CD4-positive, alpha-beta T cell treated with Interleukin-6 at 100 ng/mL for 8 hours (primary cell): ENCODE measurements at regions not wholly inside any gene's neighbourhood (a gene's known extent, or its start where the extent isn't known, plus 50 kb on each side); places are given as distances from the start of the nearest gene placed in this dataset.

Source experiments
- DNase-seq: peaks from one replicate; pipeline ENCODE4 v3.0.0-alpha.2; 2020; ENCODE audit warnings: mixed read lengths, low spot score

GRCh38 chr4:166635367-166635766 lies 598.9 kb downstream of the SPOCK3 start:
- DNase-seq = no peak

- DNase-seq = no peak
These were observed 596.5 kb downstream of the SPOCK3 start for GRCh38 chr4:166637816-166638215.

- DNase-seq = no peak
These were observed 579.1 kb downstream of the SPOCK3 start for GRCh38 chr4:166655231-166655630.

GRCh38 chr4:166655705-166656104 lies 578.6 kb downstream of the SPOCK3 start:
- no peak for DNase-seq

- DNase-seq = no peak
These were observed 577.0 kb downstream of the SPOCK3 start for GRCh38 chr4:166657261-166657660.

- DNase-seq = no peak
These were observed 575.7 kb downstream of the SPOCK3 start for GRCh38 chr4:166658585-166658984.

GRCh38 chr4:166662266-166662843 lies 571.9 kb downstream of the SPOCK3 start:
- DNase-seq = no peak

- DNase-seq = no peak
These were observed 564.0 kb downstream of the SPOCK3 start for GRCh38 chr4:166670341-166670740.

DNA sequence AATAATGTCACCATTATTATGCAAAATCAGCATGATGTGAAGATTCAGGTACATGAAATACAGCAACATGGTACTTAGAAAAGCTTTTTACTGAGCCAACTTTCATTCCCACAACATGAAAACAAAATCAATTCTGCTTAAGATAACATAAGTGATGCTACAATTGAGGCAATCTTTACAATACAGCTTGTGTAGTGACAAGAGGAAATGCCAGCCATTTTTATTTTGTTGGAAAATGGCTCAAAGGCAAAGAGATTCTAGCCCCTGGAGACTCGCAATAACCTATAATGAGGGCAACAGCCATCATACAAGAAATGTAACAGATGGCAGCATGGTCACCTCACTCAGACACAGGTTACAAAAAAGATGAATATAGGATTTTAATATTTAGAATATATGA lies 560.4 kb downstream of the SPOCK3 start:
- DNase-seq = no peak

DNA sequence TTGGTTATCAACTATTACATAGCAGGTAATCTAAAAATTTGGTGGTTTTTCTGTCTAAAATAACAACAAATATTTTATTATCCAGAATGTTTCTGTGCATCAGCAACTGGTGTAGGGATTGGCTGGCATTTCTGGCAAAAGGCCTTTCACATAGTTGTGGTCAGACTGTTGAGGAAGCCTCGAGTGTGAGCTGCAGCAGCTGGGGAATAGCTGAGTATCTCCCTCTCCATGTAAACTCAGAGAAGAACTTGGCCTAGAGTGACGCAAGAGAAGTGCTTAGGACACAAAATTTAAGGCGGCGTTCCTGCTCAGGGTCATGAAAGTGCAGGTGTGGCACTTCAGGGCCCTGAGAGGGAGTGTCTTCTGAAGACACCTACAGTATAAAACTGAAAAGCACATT lies 558.9 kb downstream of the SPOCK3 start:
- no peak for DNase-seq

DNA sequence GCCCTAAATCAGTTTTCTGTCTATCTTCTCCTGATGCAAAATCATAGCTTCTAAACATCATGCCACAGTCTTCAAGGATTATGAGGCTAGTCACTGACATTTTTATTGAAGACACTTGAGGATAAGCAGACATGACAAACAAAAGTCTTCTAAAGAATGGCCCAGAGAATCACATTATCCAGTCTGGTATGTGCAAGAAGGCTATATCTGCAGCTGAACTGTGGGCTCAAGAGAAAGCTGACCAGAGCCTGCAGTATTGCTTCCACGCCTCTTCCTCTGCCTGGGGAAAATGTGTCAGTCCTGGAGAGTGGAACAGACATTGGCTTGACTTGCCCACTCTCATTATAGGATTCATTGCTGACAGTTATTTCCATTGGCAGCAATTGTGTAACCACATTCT lies 553.5 kb downstream of the SPOCK3 start:
- DNase-seq = no peak

DNA sequence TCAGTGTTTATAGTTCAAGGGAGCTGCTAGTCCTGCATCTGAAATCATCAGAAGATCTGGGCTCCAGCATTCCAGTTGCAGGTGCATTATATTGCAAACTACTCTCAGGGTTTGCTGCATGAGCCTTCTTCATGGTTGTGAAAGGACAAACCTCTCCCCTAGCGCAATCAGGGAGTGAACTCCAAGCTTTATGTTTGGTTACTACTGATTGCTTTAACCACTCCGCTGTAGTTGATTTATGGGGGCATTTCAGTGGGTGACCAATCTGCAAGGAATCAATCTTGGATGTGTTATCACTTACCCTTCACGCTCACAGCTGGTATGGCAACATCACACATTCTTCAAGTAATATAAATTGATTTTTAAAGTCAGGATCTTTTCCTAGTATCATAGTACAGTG lies 552.1 kb downstream of the SPOCK3 start:
- DNase-seq = no peak
